CD4-positive, alpha-beta T cell (primary cell): ENCODE measurements at regions not wholly inside any gene's neighbourhood (a gene's known extent, or its start where the extent isn't known, plus 50 kb on each side); places are given as distances from the start of the nearest gene placed in this dataset.

Source experiments
- ATAC-seq: fragments of 200-7000 bp; cut with Tn5 transposase; one replicate; pipeline ENCODE4 v1.10.0; 2022; ENCODE audit warnings: mild to moderate bottlenecking; ENCODE audit not compliant: poor library complexity
- CTCF ChIA-PET: fragments of 350-600 bp; sonication (Branson Sonifier 250); formaldehyde crosslinking; loops from one replicate; lab custom pipeline; 2021; ENCODE audit warnings: antibody characterized with exemption, inconsistent platforms; lab: Charles Lee
- POLR2A ChIA-PET: fragments of 350-600 bp; sonication (Branson Sonifier 250); formaldehyde crosslinking; loops from one replicate; lab custom pipeline; 2021; ENCODE audit warnings: antibody characterized with exemption, inconsistent platforms; lab: Charles Lee
- DNase-seq, 14 experiments: peaks; one replicate each; pipeline ENCODE4 v3.0.0-alpha.2; 2013 to 2020; ENCODE audit warnings: mixed read lengths in 2 of 14
- H3K27ac ChIP-seq, 2 donors: one replicate each; pipeline versions ENCODE4 v1.5.1 to v1.7.0; 2013; ENCODE audit warnings: low read length in 2 of 2, low read depth in 1 of 2, mild to moderate bottlenecking in 1 of 2
- H3K27me3 ChIP-seq, 2 experiments: 1 replicate in 1 of 2; 2 replicates in 1 of 2; pipeline versions ENCODE4 v1.6.1 to v1.7.0; 2013; ENCODE audit warnings: low read length in 2 of 2, control low read depth in 1 of 2, mild to moderate bottlenecking in 1 of 2, moderate library complexity in 1 of 2; ENCODE audit not compliant: insufficient read depth in 2 of 2, control insufficient read depth in 1 of 2
- H3K36me3 ChIP-seq: one replicate; pipeline ENCODE4 v1.6.1; 2013; ENCODE audit warnings: low read length, control low read depth; ENCODE audit not compliant: insufficient read depth
- H3K4me1 ChIP-seq: one replicate; pipeline ENCODE4 v1.6.1; 2013; ENCODE audit warnings: low read length, control low read depth; ENCODE audit not compliant: insufficient read depth
- H3K4me3 ChIP-seq: one replicate; pipeline ENCODE4 v1.5.1; 2013; ENCODE audit warnings: mild to moderate bottlenecking, low read length, moderate library complexity
- H3K9me3 ChIP-seq, 2 experiments: 1 replicate in 1 of 2; 2 replicates in 1 of 2; pipeline versions ENCODE4 v1.6.1 to v1.7.0; 2013; ENCODE audit warnings: low read length in 2 of 2, mild to moderate bottlenecking in 2 of 2, control low read depth in 1 of 2, moderate library complexity in 1 of 2; ENCODE audit not compliant: control insufficient read depth in 1 of 2, insufficient read depth in 1 of 2
- H3K27ac Mint-ChIP-seq: one replicate; pipeline ENCODE4 v1.8.0; 2020; ENCODE audit warnings: mixed read lengths
- H3K27me3 Mint-ChIP-seq: one replicate; pipeline ENCODE4 v1.8.0; 2021; ENCODE audit warnings: mixed read lengths
- H3K36me3 Mint-ChIP-seq: one replicate; pipeline ENCODE4 v1.8.0; 2021; ENCODE audit warnings: low read depth, mixed read lengths
- H3K4me1 Mint-ChIP-seq: one replicate; pipeline ENCODE4 v1.8.0; 2021; ENCODE audit warnings: low read depth, mixed read lengths
- H3K4me3 Mint-ChIP-seq: one replicate; pipeline ENCODE4 v1.8.0; 2020; ENCODE audit warnings: mild to moderate bottlenecking, mixed read lengths
- H3K9me3 Mint-ChIP-seq: one replicate; pipeline ENCODE4 v1.8.0; 2020; ENCODE audit warnings: mixed read lengths
- CTCF ChIP-seq: fragments of 200-600 bp; IDR thresholded peaks from one replicate; pipeline ENCODE4 v1.8.0; 2022; ENCODE audit warnings: antibody characterized with exemption, mild to moderate bottlenecking
- intact Hi-C, 2 experiments: fragments of 100-400 bp; cut with DNase I in 1 of 2; cut with micrococcal nuclease in 1 of 2; formaldehyde crosslinking; loops; one replicate each; pipeline versions ENCODE4 v1.15.1 to v1.9.0; 2023 to 2025; cut with DNase I, micrococcal nuclease

- Histone ChIP-seq H3K9me3 (no peaks in the 10 kb centered on the region), H3K4me3 (no peak overlapping the region), H3K27me3 (no peaks in the 10 kb centered on the region), H3K36me3 (no peaks in the 10 kb centered on the region), H3K4me1 (no peaks in the 10 kb centered on the region), H3K27ac (no peak overlapping the region)
- no peak for DNase-seq
- Mint-ChIP-seq H3K9me3 (peaks cover 10% of the 10 kb centered on the region), H3K36me3 (no peaks in the 10 kb centered on the region), H3K4me3 (no peak overlapping the region), H3K27ac (no peak overlapping the region), H3K4me1 (no peaks in the 10 kb centered on the region), H3K27me3 (no peaks in the 10 kb centered on the region)
- ChIA-PET POLR2A (no interaction called here), CTCF (no interaction called here)
- TF ChIP-seq CTCF, result no peak
- intact Hi-C loops, result no loop called here
- ATAC-seq, result no peak
Observed at GRCh38 chr2:123165616-123166015, 859.5 kb upstream of the CNTNAP5 start.

- CTCF ChIA-PET, result no interaction called here
- H3K27ac ChIP-seq, result no peak overlapping the region
Observed at GRCh38 chr2:123179526-123179925, 845.6 kb upstream of the CNTNAP5 start.

GRCh38 chr2:123195957-123196356 is 829.1 kb upstream of the CNTNAP5 start:
- Mint-ChIP-seq H3K4me1 (no peaks in the 10 kb centered on the region), H3K27me3 (no peaks in the 10 kb centered on the region), H3K9me3 (peaks cover 12% of the 10 kb centered on the region), H3K36me3 (no peaks in the 10 kb centered on the region), H3K27ac (no peak overlapping the region), H3K4me3 (no peak overlapping the region)
- H3K27me3 ChIP-seq, result no peaks in the 10 kb centered on the region
- DNase-seq (no peak), ATAC-seq (no peak)
- H3K27ac ChIP-seq, result no peak overlapping the region
- H3K36me3 ChIP-seq, result no peaks in the 10 kb centered on the region
- no peaks in the 10 kb centered on the region for H3K4me1 ChIP-seq
- H3K4me3 ChIP-seq, result no peak overlapping the region
- CTCF ChIA-PET, result no interaction called here
- intact Hi-C loops, result no loop called here
- H3K9me3 ChIP-seq, result peaks cover 0 to 4% of the 10 kb centered on the region in 2 experiments
- TF ChIP-seq CTCF, result no peak
- POLR2A ChIA-PET, result no interaction called here

More at GRCh38 chr2:123179526-123179925, 845.6 kb upstream of the CNTNAP5 start:
- Histone ChIP-seq H3K4me1 (no peaks in the 10 kb centered on the region), H3K9me3 (peaks cover 6 to 8% of the 10 kb centered on the region in 2 experiments), H3K4me3 (no peak overlapping the region), H3K36me3 (no peaks in the 10 kb centered on the region), H3K27me3 (no peaks in the 10 kb centered on the region)
- Mint-ChIP-seq H3K27ac (no peak overlapping the region), H3K9me3 (peaks cover 16% of the 10 kb centered on the region), H3K4me1 (no peaks in the 10 kb centered on the region), H3K27me3 (no peaks in the 10 kb centered on the region), H3K36me3 (no peaks in the 10 kb centered on the region), H3K4me3 (no peak overlapping the region)
- ATAC-seq (no peak), DNase-seq (no peak)
- intact Hi-C loops, result no loop called here
- POLR2A ChIA-PET, result no interaction called here
- TF ChIP-seq CTCF, result no peak
